SK-N-SH (cell line): ENCODE measurements at regions not wholly inside any gene's neighbourhood (a gene's known extent, or its start where the extent isn't known, plus 50 kb on each side); places are given as distances from the start of the nearest gene placed in this dataset.

Source experiments
- EZH2phosphoT487 ChIP-seq: fragments of 200-600 bp; sonication (generic); IDR thresholded peaks from 2 replicates; pipeline ENCODE4 v1.6.1; 2017; ENCODE audit warnings: low read depth, mixed run types, mild to moderate bottlenecking, antibody characterized with exemption, moderate library complexity, borderline replicate concordance
- FOXJ3 ChIP-seq: sonication (generic); formaldehyde crosslinking; IDR thresholded peaks from 2 replicates; pipeline ENCODE4 v1.5.1; 2020; ENCODE audit warnings: mild to moderate bottlenecking, missing genetic modification reagents
- MAX ChIP-seq: IDR thresholded peaks from 2 replicates; pipeline ENCODE4 v1.4.0; 2012; ENCODE audit warnings: low read depth
- ZBTB33 ChIP-seq: IDR thresholded peaks from 2 replicates; pipeline ENCODE4 v1.4.0; 2012; ENCODE audit warnings: low read depth, borderline replicate concordance
- TF ChIP-seq, protein P1 (sequence below): fragments of 200-600 bp; sonication (generic); IDR thresholded peaks from 2 replicates; pipeline ENCODE4 v1.6.1; 2017; ENCODE audit warnings: antibody characterized with exemption, mild to moderate bottlenecking, moderate library complexity

DNA sequence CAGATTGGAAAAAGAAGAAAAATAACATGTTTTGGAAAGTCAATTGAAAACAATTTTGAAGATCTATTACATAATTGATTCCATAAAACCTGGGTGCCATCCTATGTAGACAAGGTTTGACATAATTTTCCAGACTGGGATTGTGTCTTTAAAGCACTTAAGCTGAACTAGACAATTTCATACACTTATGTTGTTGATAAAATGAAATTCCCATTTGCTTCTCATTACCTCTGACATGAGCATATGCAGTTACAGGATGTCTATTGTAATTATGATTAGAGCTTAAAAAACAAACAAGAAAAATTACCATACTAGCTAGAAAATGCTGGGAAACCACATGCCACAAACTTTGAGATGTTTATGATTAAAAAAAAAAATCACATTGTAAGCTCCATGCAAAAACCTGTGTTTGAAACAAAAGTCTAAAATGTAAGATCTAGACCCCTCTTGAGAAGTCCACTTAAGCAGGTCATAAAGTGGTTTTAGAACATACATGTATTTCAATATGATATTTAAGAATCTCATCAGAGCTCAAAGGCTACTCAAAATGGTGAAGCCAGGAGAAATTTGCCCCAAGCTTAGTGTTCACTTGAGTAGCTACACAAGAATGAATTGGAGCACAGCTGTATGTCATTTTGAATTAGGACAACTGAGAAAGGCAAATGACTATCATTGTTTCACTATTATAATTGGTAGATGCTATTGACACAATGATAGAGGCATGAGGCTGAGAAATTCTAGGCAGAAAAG, 181.1 kb upstream of the PABPC4L start:
- TF ChIP-seq EZH2phosphoT487 (no peak), FOXJ3 (CRISPR knock-in tag) (no peak), ZBTB33 (no peak), MAX (no peak)
- TF ChIP-seq, protein P1, sequence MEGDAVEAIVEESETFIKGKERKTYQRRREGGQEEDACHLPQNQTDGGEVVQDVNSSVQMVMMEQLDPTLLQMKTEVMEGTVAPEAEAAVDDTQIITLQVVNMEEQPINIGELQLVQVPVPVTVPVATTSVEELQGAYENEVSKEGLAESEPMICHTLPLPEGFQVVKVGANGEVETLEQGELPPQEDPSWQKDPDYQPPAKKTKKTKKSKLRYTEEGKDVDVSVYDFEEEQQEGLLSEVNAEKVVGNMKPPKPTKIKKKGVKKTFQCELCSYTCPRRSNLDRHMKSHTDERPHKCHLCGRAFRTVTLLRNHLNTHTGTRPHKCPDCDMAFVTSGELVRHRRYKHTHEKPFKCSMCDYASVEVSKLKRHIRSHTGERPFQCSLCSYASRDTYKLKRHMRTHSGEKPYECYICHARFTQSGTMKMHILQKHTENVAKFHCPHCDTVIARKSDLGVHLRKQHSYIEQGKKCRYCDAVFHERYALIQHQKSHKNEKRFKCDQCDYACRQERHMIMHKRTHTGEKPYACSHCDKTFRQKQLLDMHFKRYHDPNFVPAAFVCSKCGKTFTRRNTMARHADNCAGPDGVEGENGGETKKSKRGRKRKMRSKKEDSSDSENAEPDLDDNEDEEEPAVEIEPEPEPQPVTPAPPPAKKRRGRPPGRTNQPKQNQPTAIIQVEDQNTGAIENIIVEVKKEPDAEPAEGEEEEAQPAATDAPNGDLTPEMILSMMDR = no peak
